ENCODE measurements at regions not wholly inside any gene's neighbourhood (a gene's known extent, or its start where the extent isn't known, plus 50 kb on each side); places are given as distances from the start of the nearest gene placed in this dataset.
"Not testable (repeated sequence)": the region's sequence is repeated elsewhere in the genome, so short reads cannot be mapped to it uniquely, and the experiment has no call there.

DNA sequence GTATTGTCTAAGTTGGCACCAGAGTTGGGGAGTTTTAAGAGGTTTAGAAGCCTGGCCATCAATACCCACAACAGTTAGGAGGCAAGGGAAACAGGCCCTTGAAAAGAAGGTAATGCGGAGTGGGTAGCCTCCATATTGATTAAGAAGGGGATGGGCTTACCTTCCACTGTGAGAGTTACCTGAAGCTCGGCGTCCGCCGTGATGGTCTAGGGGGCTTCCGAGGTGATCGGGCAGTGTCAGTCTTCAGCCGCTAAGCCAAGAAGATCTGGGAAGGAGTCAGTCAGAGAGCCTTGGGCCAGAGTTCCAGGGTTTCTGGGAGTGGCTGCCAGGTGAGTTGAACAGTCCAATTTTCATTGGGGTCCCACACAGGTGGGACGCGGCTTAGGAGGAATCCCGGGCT, 1085.8 kb downstream of the PCDH9 start:
- DNase-seq: not testable (repeated sequence)

DNA sequence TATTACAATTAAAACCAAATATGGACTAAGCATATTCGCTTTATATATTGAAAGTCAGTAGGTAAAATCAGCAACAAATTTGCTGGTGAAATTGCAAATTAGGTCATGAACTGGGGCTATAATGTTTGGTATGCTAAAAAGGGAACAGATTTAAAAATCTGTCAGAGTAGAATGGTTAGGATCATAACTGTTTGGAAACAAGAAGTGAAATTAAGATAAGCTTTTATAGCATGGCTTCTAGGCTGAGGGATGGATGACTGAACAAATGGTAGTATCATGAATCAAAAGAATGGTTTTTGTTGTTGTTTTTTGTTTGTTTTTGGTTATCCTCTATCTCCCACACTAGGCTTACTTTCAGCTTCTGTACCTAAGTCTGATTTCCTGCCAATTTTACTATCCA, 1090.4 kb downstream of the PCDH9 start:
- no peak for DNase-seq

DNA sequence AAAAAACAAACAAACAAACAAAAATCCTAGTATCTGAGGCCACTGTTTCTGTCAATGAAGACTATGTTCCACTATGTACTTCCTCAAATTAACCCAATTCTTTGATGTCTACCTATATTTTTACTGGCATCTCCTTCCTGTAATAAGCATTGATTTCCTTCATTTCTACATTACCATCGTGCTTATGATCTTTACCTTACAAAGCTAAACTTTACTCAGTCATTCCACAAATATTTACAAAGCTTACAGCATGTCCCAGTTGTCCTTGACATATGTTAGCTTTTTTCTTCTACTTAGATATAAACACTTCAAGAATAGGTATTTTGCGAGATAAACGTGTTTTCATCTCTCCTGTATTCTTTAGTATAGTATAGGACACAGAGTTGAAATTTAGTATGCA, 1090.9 kb downstream of the PCDH9 start:
- no peak for DNase-seq

DNA sequence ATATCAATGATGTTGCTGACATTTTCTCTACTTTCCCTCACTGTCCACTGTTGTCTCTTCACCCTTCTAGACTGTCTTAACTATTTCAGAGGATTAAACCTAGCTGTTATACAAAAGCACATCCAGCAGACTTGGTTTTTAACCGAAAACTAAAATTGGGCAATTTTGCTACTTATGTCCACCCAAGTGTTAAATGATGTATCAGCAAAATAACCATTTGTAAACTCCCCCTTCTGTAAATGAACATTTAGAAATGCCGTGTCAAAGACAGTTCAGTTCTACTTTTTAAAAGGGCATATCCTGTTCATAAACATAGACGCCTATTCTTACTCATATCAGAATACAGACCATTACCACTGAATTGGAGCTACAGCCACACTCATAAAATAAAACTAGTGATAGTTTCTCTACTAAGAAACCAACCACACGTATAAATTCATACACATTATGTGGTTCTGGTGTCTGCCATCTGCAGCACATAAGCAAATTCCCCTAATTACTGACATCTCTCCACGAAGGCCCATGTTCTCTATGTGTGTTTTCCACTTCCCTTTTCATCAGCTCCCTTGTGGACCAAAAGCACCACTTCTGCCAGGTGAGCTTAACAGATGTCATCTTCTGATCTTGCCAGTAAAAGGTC, 1091.8 kb downstream of the PCDH9 start:
- no peak for DNase-seq

DNA sequence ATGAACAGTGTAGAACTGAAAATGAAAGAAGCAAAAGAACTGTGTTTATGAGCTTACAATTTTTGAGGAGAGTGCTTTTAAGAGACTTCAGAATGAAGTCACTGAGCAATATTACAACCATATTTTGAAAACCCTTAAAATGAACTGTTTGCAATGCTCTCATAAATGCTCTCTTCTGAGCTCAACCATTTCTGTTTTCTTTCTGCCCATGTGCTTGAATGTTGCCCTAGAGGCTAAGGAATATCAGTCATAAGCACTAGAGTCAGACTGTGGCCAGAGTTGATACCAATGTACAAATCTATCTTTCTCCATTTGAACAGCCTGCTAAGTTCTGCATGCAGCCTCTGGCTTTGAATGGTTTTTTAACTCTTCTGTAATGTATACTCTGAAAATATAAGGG, 1092.8 kb downstream of the PCDH9 start:
- DNase-seq: no peak

DNA sequence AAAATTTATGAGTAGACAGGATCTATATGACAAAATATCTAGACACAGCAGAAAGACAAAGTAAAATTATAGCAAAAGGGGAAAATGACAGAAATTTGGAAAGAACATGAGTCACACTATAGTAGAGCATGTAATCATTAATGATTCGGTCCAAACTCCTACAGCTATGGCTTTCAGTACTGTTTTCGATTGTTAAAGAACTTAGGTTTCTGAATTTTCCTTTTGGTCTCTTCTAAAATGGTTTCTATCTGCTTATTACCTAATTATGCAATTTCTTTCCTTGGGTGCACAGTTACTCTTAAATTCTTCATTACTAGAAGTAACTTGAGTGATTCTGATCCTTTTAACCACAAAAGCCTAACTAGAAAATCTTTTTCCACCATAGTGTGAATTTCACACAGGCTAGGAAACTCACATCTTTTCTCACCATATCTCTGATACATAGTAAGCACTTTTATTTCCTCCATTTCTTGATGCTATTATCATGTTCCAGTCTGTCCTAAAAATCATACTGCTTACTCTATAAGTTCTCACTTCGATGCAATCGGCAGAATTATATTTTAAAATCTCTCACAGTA, 1101.4 kb downstream of the PCDH9 start:
- DNase-seq: no peak

DNA sequence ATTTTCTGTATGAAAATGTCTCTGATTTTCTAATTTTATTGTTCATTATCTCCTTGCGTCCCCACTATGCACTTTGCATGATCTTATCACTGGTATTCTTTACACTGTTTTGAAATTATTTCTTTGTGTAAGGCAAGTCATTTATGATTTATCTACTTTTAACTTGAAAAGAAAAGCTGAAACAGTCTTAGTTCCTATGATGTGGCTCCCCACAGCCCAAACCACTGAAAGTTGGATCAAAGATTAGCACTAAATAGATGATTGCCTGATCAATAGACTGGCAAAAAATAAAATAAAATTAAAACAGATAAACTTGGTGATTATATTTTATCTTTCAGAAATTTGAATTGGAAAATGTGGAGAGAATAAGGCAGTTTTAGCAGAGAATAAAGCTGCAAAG, 1101.9 kb downstream of the PCDH9 start:
- DNase-seq: no peak

DNA sequence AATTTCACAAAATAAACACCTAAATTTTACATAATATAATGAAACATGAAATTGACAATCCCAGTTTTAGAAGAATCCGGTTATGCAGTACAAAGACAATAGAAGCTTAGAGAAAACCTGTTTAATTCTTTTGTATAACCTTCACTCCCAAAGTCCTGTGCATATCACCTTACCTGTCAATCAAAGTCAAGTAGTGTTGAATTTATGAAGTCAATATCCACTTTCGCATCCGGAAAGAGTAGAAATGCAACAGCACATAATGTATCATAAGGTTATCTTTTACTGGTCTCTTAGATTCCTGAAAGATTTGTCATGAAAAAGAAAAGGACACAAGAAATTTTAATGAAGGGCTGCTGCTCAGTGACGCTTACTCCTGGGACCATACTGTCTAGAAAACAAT, 1112.6 kb downstream of the PCDH9 start:
- DNase-seq: no peak

DNA sequence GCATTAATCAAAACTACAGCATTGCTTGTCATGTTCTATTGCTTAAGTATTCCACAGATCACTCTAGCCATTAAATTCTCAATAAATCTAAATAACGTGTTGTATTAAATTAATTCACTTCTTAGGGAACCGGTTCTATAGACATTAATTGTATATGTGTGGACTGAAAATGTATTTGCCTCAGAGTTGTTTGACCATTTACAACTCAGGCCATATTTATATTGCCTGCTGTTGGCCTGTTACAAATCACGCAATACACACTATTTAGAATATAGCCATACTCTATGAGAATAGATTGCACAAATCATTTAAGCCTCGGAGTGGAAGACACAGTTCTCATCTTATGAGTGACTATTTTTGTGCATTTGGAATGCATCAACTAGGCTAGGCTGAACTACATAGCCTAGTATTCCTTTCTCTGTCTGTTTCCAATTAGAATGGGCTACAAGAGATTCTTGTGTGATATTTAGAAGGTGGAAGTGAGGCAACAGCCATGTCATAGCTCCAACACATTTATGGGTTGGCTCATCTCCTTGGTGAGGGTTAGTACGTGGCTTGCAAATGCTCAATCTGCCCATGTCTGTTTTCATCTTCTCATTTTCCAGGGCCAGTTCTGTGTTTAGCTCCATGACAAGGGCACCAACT, 1116.1 kb downstream of the PCDH9 start:
- no peak for DNase-seq

DNA sequence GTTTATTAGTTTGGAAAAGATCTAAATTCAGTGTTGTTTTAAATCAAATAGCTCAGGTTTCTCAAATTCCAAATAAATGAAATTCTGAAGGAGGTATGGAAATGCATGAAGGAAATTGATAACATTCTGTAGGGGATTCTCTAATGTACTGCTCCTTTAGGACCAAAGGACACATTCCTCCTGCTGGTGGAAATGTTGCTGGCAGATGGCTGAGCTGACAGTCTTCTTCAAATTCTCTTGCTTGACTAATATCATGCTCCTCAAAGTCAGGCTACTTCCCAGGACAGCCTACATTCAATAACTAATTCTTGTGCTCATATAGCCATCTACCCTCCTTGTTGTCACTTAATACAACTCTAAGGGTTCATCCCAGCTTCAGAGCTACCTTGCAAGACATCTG, 1118.5 kb downstream of the PCDH9 start:
- DNase-seq: no peak

DNA sequence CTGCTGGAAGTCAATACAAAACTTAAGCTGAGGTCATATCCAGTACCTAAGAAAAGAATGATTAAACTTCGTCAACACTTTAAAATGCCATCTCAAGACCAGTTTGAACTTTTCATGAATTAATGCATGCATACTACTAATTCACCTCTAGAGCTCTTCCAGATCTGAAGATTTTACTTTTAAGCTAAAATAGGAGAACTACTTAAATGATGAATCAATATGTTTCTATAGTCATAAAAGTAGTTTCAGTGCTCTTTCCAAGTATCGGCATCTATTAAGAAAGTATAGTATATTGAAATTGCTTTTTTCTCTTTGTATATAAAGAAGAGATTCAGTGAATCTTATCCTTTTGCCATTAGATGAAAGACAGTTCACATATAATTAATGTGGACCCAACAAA, 1123.9 kb downstream of the PCDH9 start:
- DNase-seq: no peak

DNA sequence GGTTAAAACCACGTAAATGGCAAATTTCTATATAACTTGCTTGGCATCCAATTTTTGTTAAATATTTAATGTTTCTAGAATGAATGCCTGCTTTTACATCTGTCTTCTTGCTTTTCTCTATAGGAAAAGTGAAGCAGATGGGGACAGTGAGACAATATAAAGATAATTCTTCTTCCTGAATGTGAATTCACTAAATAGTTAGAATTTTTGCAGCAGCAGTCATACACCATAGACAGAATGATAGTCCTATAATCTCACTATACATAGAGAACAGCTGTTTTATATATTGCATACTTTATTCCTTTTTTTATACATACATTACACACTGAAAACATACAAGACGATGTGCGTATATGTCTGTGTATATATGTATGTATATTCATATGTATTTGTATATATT, 1127.3 kb downstream of the PCDH9 start:
- no peak for DNase-seq

DNA sequence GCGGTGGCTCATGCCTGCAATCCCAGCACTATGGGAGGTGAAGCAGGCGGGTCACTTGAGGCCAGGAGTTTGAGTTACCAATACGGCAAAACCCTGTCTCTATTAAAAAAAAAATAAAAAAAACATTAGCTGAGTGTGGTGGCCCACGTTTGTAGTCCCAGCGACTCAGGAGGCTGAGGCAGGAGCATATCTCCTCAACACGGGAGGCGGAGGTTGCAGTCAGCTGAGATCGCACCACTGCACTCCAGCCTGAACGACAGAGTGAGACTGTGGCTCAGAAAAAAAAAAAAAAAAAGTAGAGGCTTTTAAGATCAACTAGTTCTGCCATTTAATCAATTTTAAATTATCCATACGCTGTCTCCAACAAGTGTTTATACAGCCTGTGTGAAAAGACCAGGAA, 1130.3 kb downstream of the PCDH9 start:
- DNase-seq: no peak

DNA sequence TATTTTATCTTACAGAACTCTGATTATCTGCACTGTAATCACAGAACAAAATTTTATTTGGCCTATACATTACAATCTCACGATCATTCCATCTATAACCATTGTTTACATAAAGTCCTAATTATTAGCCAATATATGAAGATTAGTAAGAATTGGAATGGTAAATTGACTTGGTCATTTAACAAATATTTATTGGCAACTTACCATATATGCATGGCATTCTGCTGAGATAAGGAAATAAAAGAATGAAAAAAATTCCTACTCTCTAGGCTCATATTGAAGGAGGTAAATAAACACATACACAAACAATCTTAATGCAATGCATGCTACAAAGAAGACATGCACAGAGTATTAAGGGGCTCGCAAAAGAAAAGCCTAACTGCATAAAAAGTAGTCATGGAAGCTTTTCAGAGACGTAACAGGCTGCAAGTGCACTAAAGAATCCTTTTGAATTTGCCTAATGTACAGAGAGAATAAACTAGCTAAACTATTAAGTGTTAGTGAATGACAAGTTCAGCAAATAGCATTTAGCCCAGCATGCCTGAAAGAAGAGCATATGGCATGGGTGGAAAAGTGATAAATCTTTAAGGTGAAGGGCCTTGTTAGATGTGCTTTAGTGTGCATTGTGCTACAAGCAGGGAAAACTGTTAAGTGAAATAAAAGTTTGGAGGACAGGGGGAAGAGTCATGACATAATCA, 1131.1 kb downstream of the PCDH9 start:
- no peak for DNase-seq

DNA sequence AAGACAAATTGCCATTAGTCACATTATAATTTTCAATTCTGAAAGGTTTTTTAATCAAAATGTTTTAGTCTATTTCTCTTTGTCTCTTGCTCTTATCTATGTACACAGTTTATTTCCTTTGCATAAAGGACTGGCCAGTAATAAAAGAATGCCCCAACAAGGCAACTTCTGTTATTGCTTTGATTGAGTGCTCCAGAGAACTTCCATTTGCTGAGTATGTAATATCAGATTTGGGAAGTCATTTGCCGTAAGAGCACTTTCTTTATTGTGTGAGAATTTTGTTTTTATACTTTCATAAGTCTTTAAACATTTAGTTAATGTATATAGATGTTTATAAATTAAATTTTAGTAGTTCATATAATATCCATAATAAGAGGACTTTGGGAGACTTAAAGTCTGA, 1140.4 kb downstream of the PCDH9 start:
- DNase-seq: no peak

DNA sequence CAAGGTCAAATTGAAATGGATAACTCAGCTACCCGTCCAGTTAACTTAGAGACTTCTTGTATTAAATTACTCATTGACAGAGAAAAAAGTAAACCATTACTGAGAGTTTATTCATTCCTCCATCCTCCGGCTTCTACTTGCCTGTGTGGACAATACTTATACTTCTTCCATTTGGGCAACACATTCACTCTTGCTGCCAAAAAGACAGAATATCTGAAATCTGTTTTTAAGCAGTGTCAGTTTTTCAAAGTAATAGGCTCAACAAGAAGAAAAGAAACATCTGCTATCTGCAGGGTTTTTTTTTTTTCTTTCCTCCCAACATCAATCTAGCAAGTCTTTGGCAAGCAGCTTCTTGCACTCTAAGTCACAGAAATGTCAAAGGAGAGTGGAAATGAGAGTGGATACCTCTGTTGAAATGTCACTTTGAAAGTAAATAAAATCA, 1142.8 kb downstream of the PCDH9 start:
- no peak for DNase-seq

DNA sequence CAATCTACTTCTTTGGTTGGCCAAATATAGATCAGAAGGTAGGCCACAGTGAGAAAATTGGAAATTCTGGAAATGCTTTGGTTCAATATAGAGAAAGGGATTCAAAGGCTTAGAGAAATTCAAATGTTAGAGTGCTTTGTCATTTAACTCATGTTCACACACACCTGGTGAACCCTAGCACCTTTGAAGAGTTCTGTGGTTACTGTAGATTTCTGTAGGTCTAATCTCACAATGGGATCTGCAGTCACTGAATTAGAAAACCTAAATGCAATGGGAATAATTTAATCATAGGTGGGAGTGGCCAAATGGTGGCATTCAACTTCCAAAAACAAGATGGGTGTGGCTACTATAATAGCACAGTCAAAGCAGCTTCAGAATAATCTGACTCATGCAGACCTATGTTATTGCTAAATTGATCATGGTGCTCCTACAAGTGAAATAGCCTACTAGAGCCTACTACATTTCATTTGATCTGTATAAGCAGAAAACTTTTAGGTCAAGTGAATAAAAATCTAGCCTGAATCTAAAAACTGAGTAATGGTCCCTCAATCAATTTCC, 1152.9 kb downstream of the PCDH9 start:
- no peak for DNase-seq

DNA sequence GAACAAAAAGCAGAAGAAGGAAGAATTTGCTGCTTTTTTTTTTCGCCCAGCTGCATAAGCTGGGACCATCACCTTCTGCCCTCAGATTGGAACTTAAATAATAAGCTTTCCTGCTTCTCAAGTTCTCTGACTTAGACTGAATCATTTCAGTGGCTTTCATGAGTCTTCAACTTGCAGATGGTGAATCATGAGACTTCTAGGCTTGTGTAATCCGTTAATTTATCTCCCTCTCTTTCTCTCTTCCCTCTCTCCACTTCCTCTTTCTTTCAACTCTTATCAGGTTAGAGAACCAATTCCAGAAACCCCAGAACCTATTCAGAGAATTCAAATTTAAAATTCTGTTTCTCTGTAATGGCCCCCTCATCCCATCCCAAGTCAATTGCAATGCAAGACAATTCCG, 1153.7 kb downstream of the PCDH9 start:
- no peak for DNase-seq

DNA sequence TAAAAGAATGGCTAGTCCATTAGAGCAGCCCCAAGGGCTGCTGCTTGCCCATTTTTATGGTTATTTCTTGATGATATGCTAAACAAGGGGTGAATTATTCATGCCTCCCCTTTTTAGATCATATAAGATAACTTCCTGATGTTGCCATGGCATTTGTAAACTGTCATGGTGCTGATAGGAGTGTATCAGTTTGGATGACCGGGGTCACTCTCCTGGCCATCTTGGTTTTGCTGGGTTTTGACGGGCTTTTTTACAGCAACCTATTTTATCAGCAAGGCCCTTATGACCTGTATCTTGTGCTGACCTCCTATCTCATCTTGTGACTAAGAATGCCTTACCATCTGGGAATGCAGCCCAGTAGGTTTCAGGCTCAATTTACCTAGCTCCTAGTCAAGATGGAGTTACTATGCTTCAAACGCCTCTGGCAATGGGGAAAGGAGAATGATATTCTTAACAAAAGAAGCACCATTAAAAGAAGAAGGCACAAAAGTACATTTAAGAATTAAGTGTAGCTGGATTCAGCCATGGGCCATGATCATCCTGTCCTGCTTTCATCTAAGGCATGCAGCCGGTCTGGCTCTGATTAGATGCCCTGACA, 1156.0 kb downstream of the PCDH9 start:
- no peak for DNase-seq

DNA sequence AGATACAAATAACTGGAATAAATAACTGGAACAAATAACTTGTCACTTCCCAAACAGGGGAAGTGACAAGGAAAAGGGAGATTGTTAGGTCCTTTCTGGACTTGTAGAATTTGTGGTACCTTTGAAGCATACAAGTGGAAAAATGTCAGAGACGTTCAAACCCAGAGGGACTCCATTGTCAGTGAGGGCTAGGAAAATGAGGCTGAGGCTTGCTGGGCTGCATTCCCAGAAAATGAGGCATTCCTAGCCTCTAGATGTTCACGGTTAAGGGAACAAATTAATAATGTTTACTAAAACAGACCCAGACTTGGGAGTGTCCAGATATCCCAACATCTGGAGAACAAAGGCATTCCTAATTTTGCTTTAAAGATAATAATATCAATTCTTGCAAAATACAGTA, 1158.0 kb downstream of the PCDH9 start:
- DNase-seq: not testable (repeated sequence)

DNA sequence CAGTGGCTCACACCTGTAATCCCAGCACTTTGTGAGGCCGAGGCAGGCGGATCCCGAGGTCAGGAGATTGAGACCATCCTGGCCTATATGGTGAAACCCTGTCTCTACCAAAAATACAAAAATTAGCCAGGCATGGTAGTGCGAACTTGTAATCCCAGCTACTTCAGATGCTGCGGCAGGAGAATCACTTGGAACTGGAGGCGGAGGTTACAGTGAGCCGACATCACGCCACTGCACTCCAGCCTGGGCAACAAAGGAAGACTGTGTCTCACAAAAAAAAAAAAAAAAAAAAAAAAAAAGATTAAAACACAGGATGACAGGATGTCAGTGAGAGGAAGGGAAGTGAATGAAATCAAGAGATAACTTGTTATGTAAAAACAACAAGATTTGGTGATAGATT, 1158.5 kb downstream of the PCDH9 start:
- DNase-seq: no peak

DNA sequence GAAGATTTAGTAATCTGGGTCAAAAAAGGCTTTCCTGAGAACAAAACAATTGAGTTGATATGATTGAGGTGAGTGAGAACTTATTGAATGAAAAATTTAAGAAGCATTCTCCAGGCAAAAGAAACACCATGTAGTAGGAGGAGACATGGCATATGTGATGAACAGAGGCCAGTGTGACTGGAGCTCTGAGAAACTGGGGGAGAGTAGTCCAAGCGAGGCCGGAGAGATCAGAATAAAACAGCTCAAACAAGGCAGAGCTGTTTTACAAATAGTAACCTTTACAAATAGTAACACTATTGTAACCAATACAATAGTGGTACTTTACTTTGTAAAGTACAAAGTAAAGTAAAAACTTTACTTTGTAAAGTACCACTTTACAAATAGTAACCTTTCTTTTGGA, 1159.1 kb downstream of the PCDH9 start:
- DNase-seq: no peak

DNA sequence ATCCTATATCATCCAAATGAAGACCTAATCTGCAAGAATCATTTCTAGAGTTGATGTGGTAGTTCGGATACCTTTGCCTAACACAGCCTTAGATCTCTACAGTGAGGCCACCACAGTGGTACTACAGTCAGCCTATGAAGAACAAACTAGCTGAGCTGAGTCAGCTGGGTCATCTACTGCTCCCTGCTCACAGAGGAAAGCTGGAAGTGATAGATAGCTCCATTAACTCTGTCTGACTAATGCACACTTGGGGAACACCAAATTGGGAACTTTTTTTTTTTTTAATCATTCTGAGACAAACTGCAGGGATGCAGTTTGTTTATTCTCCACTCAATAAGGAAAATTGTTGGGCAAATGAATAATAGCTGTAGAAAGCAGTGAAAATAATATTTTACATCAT, 1160.6 kb downstream of the PCDH9 start:
- DNase-seq: no peak
